GM13977 (cell line): ENCODE measurements at regions not wholly inside any gene's neighbourhood (a gene's known extent, or its start where the extent isn't known, plus 50 kb on each side); places are given as distances from the start of the nearest gene placed in this dataset.
"Not testable (repeated sequence)": the region's sequence is repeated elsewhere in the genome, so short reads cannot be mapped to it uniquely, and the experiment has no call there.

Source experiments
- DNase-seq: peaks from one replicate; pipeline ENCODE4 v3.0.0; 2012; ENCODE audit warnings: low spot score
- in situ Hi-C: fragments of 300-500 bp; cut with MboI; formaldehyde crosslinking; loops from one replicate; pipeline ENCODE4 v1.12.0; 2022; ENCODE audit warnings: low sequenced_read_pairs, low pct_unique_long_range_greater_than_20kb, mixed read lengths, inconsistent platforms; ENCODE audit not compliant: unreplicated experiment
- TF ChIP-seq, protein P1 (sequence below): IDR thresholded peaks from 2 replicates; pipeline ENCODE4 v1.5.1; 2012; ENCODE audit warnings: mild to moderate bottlenecking, control low read depth; ENCODE audit not compliant: insufficient read depth; ENCODE audit errors: extremely low read depth, missing control alignments

DNA sequence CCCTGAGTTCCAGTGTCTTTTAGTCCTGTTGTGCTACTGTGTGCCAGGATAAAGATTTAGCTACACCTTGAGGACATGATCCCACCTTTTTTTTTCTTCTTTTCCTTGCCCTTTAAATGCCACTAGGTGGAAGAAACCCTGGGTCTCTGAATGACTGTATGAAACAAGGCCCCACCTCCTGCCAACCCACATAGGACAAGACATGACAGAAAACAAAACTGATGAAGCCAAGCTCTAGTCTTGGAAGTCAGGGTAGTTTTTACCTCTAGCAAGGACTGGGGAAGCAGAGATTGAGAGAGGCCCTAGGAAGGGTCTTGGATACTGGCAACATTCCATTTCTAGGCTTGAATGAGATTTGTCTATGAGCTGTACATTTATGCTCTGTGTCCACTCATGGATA lies 410.7 kb downstream of the MIAT start:
- TF ChIP-seq, protein P1, sequence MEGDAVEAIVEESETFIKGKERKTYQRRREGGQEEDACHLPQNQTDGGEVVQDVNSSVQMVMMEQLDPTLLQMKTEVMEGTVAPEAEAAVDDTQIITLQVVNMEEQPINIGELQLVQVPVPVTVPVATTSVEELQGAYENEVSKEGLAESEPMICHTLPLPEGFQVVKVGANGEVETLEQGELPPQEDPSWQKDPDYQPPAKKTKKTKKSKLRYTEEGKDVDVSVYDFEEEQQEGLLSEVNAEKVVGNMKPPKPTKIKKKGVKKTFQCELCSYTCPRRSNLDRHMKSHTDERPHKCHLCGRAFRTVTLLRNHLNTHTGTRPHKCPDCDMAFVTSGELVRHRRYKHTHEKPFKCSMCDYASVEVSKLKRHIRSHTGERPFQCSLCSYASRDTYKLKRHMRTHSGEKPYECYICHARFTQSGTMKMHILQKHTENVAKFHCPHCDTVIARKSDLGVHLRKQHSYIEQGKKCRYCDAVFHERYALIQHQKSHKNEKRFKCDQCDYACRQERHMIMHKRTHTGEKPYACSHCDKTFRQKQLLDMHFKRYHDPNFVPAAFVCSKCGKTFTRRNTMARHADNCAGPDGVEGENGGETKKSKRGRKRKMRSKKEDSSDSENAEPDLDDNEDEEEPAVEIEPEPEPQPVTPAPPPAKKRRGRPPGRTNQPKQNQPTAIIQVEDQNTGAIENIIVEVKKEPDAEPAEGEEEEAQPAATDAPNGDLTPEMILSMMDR: no peak
- in situ Hi-C loops: no loop called here
- DNase-seq: no peak

DNA sequence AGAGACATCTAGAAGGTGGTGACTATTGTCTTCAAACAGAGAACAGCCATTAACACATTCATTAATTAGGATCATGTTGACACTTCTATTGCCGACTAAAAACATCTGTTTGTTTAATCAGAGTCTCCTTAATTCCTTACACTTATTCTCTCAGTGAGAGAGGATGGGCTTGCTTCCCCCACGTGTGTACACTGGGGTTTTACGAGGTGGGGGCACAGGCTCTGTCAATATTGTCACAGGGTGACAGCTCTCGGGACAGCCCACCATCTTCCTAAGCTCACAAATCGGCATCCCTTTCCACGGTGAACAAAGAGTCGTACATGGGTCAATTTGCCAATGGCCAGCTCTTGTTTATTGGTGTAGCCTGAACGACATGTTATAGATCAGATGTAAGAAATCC lies 413.2 kb downstream of the MIAT start:
- TF ChIP-seq, protein P1: no peak
- no peak for DNase-seq
- in situ Hi-C loops: no loop called here

DNA sequence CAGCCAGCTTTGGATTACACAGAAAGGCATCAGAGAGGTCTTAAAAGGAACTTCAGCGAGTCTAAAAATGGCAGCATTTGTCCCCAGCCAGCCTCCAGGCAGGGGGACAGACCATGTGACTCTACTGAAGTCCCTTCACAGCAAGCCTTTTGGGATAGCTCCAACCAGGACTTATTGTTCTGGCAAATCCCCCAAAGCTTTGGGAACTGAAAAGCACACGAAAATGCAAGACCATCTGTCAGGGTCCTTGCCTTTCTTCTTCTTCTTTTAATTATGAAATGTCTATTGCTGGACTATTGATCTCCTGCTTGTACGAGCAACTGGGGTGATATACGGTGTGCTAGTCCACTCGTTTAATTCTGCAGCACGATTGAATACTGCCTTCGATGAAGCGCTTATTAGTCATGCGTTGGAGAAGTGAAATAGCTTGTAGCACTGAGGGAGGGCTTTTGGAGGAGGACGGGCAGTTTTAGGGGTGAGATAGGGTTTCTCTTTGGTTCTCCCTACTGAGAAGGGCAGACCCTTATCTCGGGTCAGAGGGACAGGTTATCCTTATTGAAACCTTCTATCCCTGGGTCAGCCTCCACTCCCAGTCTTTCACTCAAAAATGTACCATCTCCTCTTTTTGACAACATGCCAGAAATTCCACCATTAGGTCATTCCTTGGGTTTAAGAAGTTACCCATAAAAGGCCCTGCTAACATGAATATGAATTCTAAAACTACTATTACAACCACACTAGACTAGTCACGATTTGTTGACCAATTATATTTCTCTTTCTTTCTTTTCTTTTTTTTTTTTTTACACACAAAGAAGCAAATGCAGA lies 416.4 kb downstream of the MIAT start:
- no peak for DNase-seq
- in situ Hi-C loops: no loop called here
- TF ChIP-seq, protein P1: no peak

DNA sequence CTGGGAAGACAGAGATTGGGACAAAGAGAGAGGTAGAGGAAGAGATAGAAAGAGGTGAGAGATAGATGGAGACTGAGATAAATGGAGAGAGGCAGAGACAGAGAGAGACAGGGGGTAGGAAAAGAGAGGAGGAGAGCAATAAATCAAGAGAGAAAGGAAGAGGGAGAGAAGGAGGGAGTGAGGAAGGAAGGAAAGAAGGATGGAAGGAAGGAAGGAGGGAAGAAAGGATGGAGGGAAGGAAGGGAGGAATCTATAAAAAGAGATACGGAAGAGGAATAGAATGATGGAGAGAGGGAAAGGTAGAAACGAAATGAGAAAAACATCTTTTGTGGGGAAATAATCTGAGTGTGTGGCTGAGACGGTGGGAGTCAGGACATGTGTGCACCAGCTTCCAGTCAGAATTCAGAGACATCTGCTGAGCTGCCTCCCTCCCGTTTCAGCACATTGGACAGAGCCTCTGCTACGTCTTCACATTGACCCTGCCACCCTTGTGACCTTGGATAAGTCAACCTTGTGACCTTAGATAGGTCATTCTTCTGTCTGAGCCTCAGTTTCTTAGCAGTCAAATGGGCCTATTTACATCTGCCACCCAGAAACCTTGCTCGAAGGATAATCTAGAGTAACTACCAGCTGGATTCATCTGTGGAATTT lies 417.8 kb downstream of the MIAT start:
- TF ChIP-seq, protein P1: no peak
- in situ Hi-C loops: no loop called here
- no peak for DNase-seq

DNA sequence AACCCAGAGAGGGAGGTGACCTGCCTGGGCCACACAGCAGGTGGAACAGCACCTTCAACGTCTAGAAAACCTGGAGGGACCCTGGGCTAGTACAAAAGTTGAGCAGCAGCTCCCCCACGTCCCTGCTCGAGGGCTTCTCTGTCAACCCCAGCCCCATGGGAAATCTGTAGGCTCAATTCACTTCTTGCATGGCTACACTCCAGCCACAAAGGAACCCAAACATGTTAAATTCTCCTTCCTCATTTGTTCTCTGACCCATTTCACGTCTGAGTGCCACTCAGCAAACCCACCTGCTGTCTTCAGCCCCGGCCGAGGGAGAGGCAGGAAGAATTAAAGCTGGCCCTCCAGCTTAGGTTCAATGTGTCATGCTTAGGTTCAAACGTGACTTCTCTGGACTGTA lies 418.5 kb downstream of the MIAT start:
- TF ChIP-seq, protein P1: no peak
- in situ Hi-C loops: no loop called here
- DNase-seq: no peak

DNA sequence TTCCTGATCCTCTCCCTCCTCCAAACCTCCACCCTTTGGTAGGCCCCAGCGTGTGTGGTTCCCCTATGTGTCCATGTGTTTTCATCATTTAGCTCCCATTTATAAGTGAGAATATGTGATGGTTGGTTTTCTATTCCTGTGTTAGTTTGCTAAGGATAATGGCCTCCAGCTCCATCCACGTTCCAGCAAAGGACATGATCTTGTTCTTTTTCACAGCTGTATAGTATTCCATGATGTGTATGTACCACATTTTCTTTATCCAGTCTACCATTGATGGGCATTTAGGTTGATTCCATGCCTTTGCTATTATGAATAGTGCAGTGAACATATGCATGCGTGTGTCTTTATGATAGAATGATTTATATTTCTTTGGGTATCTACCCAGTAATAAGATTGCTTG lies 420.7 kb downstream of the MIAT start:
- in situ Hi-C loops: not testable (repeated sequence)

DNA sequence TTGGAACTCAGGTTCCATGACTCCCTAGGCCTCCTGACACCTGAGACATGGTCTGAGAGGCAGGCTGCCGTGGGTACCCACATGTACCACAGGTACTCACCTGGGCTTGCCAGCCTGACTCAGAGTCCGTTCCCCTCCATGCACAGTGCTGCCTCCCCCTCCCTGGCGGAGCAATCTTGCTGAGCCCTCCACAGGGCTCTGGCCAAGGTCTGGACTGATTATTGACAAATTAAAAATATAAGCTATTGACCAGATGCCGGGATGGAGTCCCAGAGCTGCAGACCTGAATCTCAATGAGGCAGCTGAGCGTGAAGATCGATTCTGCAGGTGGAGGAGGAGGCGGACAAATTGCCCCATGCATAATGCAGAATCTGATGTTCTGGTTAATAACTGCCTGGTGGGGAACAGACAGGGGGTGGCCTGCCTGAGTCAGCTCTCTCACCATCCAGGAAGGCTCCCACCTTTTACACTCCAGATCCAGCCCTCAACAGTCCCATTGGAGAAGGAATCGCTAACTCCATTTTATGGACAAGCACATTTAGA lies 422.7 kb downstream of the MIAT start:
- in situ Hi-C loops: no loop called here
- TF ChIP-seq, protein P1: no peak
- no peak for DNase-seq

More for the DNA sequence above, 420.7 kb downstream of the MIAT start:
- not testable (repeated sequence) for DNase-seq
